HEK293 (cell line): ENCODE measurements at regions not wholly inside any gene's neighbourhood (a gene's known extent, or its start where the extent isn't known, plus 50 kb on each side); places are given as distances from the start of the nearest gene placed in this dataset.

Experiments used
- CTCF ChIA-PET: fragments of 350-600 bp; formaldehyde crosslinking; extraction: SDS; loops from one replicate; lab custom pipeline; 2021; ENCODE audit warnings: antibody characterized with exemption; lab: Yijun Ruan, JAX
- POLR2A ChIA-PET: fragments of 300-600 bp; formaldehyde crosslinking; extraction: SDS; loops from one replicate; lab custom pipeline; 2020; ENCODE audit warnings: antibody characterized with exemption, inconsistent platforms; lab: Yijun Ruan, JAX
- H3K27ac ChIP-seq: fragments of 200-500 bp; sonication (Bioruptor generic); 2 replicates; pipeline ENCODE4 v1.5.1; 2014; ENCODE audit warnings: low read depth, low read length, control low read depth, inconsistent platforms; ENCODE audit errors: extremely low read depth
- H3K36me3 ChIP-seq, 2 experiments: fragments of 200-500 bp in 1 of 2; sonication (Bioruptor generic) in 1 of 2; 1 replicate in 1 of 2; 2 replicates in 1 of 2; pipeline ENCODE4 v1.5.1; 2014 to 2017; ENCODE audit warnings: inconsistent platforms in 2 of 2, low read length in 2 of 2; ENCODE audit not compliant: control insufficient read depth in 2 of 2, insufficient read depth in 1 of 2
- H3K4me1 ChIP-seq: fragments of 200-500 bp; sonication (Bioruptor generic); 2 replicates; pipeline ENCODE4 v1.5.1; 2014; ENCODE audit warnings: mild to moderate bottlenecking, low read length, inconsistent platforms; ENCODE audit not compliant: control insufficient read depth, insufficient read depth
- H3K4me3 ChIP-seq: 2 replicates; pipeline ENCODE4 v1.5.1; 2011; ENCODE audit warnings: low read depth, mild to moderate bottlenecking, control low read depth, low read length, moderate library complexity
- H3K9me3 ChIP-seq: fragments of 200-500 bp; sonication (Bioruptor generic); 2 replicates; pipeline ENCODE4 v1.5.1; 2014; ENCODE audit warnings: low read depth, low read length, inconsistent platforms; ENCODE audit not compliant: control insufficient read depth, insufficient read depth
- KLF8 ChIP-seq: fragments of 450-650 bp; formaldehyde crosslinking; IDR thresholded peaks from 2 replicates; pipeline ENCODE4 v1.5.1; 2016; ENCODE audit warnings: missing biosample characterization, missing genetic modification characterization
- MEIS1 ChIP-seq: sonication (generic); formaldehyde crosslinking; IDR thresholded peaks from 2 replicates; pipeline ENCODE4 v1.8.1; 2022; ENCODE audit warnings: missing genetic modification reagents, mild to moderate bottlenecking, borderline replicate concordance
- MYNN ChIP-seq: fragments of 450-650 bp; formaldehyde crosslinking; IDR thresholded peaks from 2 replicates; pipeline ENCODE4 v1.5.1; 2016; ENCODE audit warnings: missing biosample characterization, missing genetic modification characterization, borderline replicate concordance
- OVOL3 ChIP-seq: fragments of 450-650 bp; formaldehyde crosslinking; IDR thresholded peaks from 2 replicates; pipeline ENCODE4 v1.5.1; 2016; ENCODE audit warnings: missing biosample characterization, missing genetic modification characterization
- PRDM4 ChIP-seq: fragments of 450-650 bp; formaldehyde crosslinking; IDR thresholded peaks from 2 replicates; pipeline ENCODE4 v1.5.1; 2017; ENCODE audit warnings: missing biosample characterization, missing genetic modification characterization
- SP3 ChIP-seq: fragments of 450-650 bp; formaldehyde crosslinking; IDR thresholded peaks from 2 replicates; pipeline ENCODE4 v1.5.1; 2016; ENCODE audit warnings: missing biosample characterization, missing genetic modification characterization
- TSHZ1 ChIP-seq: fragments of 450-650 bp; formaldehyde crosslinking; IDR thresholded peaks from 2 replicates; pipeline ENCODE4 v1.5.1; 2016; ENCODE audit warnings: missing biosample characterization, missing genetic modification characterization, borderline replicate concordance
- WT1 ChIP-seq: fragments of 450-650 bp; formaldehyde crosslinking; IDR thresholded peaks from 2 replicates; pipeline ENCODE4 v1.5.1; 2016; ENCODE audit warnings: missing biosample characterization, missing genetic modification characterization
- ZNF10 ChIP-seq: fragments of 450-650 bp; formaldehyde crosslinking; IDR thresholded peaks from 2 replicates; pipeline ENCODE4 v1.5.1; 2017; ENCODE audit warnings: missing biosample characterization, missing genetic modification characterization
- ZNF174 ChIP-seq: fragments of 450-650 bp; formaldehyde crosslinking; IDR thresholded peaks from 2 replicates; pipeline ENCODE4 v1.5.0; 2017; ENCODE audit warnings: missing biosample characterization, mild to moderate bottlenecking, missing genetic modification characterization
- ZNF266 ChIP-seq: fragments of 450-650 bp; formaldehyde crosslinking; IDR thresholded peaks from 2 replicates; pipeline ENCODE4 v1.5.1; 2016; ENCODE audit warnings: missing biosample characterization, missing genetic modification characterization, low read depth
- ZNF311 ChIP-seq: fragments of 450-650 bp; formaldehyde crosslinking; IDR thresholded peaks from 2 replicates; pipeline ENCODE4 v1.5.1; 2017; ENCODE audit warnings: missing biosample characterization, missing genetic modification characterization, borderline replicate concordance
- ZNF391 ChIP-seq: fragments of 450-650 bp; formaldehyde crosslinking; IDR thresholded peaks from 2 replicates; pipeline ENCODE4 v1.5.1; 2016; ENCODE audit warnings: low read depth, missing biosample characterization, missing genetic modification characterization, borderline replicate concordance
- ZNF416 ChIP-seq: fragments of 450-650 bp; formaldehyde crosslinking; IDR thresholded peaks from 2 replicates; pipeline ENCODE4 v1.5.1; 2016; ENCODE audit warnings: missing biosample characterization, missing genetic modification characterization
- ZNF48 ChIP-seq: fragments of 450-650 bp; formaldehyde crosslinking; IDR thresholded peaks from 2 replicates; pipeline ENCODE4 v1.5.1; 2016; ENCODE audit warnings: missing biosample characterization, missing genetic modification characterization
- ZNF510 ChIP-seq: fragments of 450-650 bp; formaldehyde crosslinking; IDR thresholded peaks from 2 replicates; pipeline ENCODE4 v1.5.1; 2018; ENCODE audit warnings: mild to moderate bottlenecking, missing genetic modification characterization, missing biosample characterization; ENCODE audit not compliant: insufficient replicate concordance
- ZNF544 ChIP-seq: fragments of 450-650 bp; formaldehyde crosslinking; IDR thresholded peaks from 2 replicates; pipeline ENCODE4 v1.5.0; 2017; ENCODE audit warnings: missing biosample characterization, missing genetic modification characterization
- TF ChIP-seq, protein P1 (sequence below): fragments of 450-650 bp; formaldehyde crosslinking; optimal IDR thresholded peaks from 2 replicates; pipeline ENCODE3; 2016; ENCODE audit warnings: missing biosample characterization, mild to moderate bottlenecking, missing genetic modification characterization
- TF ChIP-seq, protein P2 (sequence below): fragments of 450-650 bp; formaldehyde crosslinking; IDR thresholded peaks from 2 replicates; pipeline ENCODE4 v1.5.1; 2017; ENCODE audit warnings: missing biosample characterization, missing genetic modification characterization
- TF ChIP-seq, protein P3 (sequence below): sonication (generic); formaldehyde crosslinking; IDR thresholded peaks from 2 replicates; pipeline ENCODE4 v1.8.1; 2022; ENCODE audit warnings: mild to moderate bottlenecking, moderate library complexity, missing genetic modification reagents

DNA sequence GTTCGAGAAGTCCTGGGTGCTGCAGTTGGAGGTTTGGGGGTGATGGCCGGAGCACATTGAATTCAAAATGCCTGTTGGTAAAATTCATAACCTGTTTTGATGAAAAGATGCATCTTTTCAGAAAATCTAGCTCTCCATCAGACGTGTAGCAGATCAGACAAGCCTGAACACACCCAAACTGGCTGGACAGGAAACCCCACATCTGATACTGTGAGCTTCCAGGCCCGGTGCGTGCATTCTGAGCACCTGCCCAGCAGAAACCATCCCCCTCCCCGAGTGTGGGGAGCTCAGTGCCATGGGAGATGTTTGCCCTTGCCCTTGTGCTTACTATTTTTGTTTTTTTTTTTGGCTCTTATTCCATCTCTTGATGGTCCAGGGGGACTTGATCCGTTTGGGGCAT, 417.1 kb downstream of the TCERG1L start:
- Histone ChIP-seq H3K4me3 (no peak overlapping the region), H3K36me3 (no peaks in the 10 kb centered on the region), H3K27ac (no peak overlapping the region), H3K9me3 (no peaks in the 10 kb centered on the region), H3K4me1 (no peaks in the 10 kb centered on the region)
- TF ChIP-seq ZNF10 (tag by site-specific recombination): no peak
- TF ChIP-seq OVOL3 (tag by site-specific recombination): no peak
- no peak for TF ChIP-seq SP3
- ChIA-PET POLR2A (no interaction called here), CTCF (interaction anchor here (0.8 kb wide), 1 partner anchor 276 kb away, joined by 8 read pairs; no protein-coding TSS in a partner anchor)

- Histone ChIP-seq H3K4me3 (no peak overlapping the region), H3K4me1 (no peaks in the 10 kb centered on the region), H3K9me3 (no peaks in the 10 kb centered on the region)
- POLR2A ChIA-PET: no interaction called here
- CTCF ChIA-PET: no interaction called here
- no peak for TF ChIP-seq WT1 (tag by site-specific recombination)
- TF ChIP-seq ZNF174 (tag by site-specific recombination): no peak
- no peak for TF ChIP-seq ZNF10 (tag by site-specific recombination)
- no peak for TF ChIP-seq ZNF391 (tag by site-specific recombination)
- no peak for TF ChIP-seq ZNF311 (tag by site-specific recombination)
- no peak for TF ChIP-seq PRDM4 (tag by site-specific recombination)
- TF ChIP-seq, protein P1, sequence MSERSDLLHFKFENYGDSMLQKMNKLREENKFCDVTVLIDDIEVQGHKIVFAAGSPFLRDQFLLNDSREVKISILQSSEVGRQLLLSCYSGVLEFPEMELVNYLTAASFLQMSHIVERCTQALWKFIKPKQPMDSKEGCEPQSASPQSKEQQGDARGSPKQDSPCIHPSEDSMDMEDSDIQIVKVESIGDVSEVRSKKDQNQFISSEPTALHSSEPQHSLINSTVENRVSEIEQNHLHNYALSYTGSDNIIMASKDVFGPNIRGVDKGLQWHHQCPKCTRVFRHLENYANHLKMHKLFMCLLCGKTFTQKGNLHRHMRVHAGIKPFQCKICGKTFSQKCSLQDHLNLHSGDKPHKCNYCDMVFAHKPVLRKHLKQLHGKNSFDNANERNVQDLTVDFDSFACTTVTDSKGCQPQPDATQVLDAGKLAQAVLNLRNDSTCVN: no peak
- no peak for TF ChIP-seq ZNF510
- no peak for TF ChIP-seq ZNF266
- TF ChIP-seq ZNF544: no peak
- no peak for TF ChIP-seq ZNF48 (tag by site-specific recombination)
- TF ChIP-seq ZNF416: no peak
- TF ChIP-seq, protein P2, sequence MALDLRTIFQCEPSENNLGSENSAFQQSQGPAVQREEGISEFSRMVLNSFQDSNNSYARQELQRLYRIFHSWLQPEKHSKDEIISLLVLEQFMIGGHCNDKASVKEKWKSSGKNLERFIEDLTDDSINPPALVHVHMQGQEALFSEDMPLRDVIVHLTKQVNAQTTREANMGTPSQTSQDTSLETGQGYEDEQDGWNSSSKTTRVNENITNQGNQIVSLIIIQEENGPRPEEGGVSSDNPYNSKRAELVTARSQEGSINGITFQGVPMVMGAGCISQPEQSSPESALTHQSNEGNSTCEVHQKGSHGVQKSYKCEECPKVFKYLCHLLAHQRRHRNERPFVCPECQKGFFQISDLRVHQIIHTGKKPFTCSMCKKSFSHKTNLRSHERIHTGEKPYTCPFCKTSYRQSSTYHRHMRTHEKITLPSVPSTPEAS (tag by site-specific recombination): no peak
- no peak for TF ChIP-seq MEIS1 (CRISPR knock-in tag)
- TF ChIP-seq, protein P3, sequence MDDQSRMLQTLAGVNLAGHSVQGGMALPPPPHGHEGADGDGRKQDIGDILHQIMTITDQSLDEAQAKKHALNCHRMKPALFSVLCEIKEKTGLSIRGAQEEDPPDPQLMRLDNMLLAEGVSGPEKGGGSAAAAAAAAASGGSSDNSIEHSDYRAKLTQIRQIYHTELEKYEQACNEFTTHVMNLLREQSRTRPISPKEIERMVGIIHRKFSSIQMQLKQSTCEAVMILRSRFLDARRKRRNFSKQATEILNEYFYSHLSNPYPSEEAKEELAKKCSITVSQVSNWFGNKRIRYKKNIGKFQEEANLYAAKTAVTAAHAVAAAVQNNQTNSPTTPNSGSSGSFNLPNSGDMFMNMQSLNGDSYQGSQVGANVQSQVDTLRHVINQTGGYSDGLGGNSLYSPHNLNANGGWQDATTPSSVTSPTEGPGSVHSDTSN (CRISPR knock-in tag): no peak
- no peak for TF ChIP-seq MYNN (tag by site-specific recombination)
- TF ChIP-seq TSHZ1 (tag by site-specific recombination): no peak
- TF ChIP-seq KLF8 (tag by site-specific recombination): no peak
- TF ChIP-seq, all 188 proteins: peak for 0
- Histone ChIP-seq H3K27ac (no peak overlapping the region), H3K36me3 (no peaks in the 10 kb centered on the region)
Measured at GRCh38 chr10:130895161-130895560, 416.4 kb downstream of the TCERG1L start.
